Stimulated activated CD4-positive, alpha-beta T cell treated with anti-CD3 and anti-CD28 coated beads, Interleukin-2, amount 100 ng/mL, for 4 hours (primary cell): ENCODE measurements at regions not wholly inside any gene's neighbourhood (a gene's known extent, or its start where the extent isn't known, plus 50 kb on each side); places are given as distances from the start of the nearest gene placed in this dataset.
"Not testable (repeated sequence)": the region's sequence is repeated elsewhere in the genome, so short reads cannot be mapped to it uniquely, and the experiment has no call there.

Source experiments
- DNase-seq: peaks from one replicate; pipeline ENCODE4 v3.0.0-alpha.2; 2020; ENCODE audit warnings: low read depth

DNA sequence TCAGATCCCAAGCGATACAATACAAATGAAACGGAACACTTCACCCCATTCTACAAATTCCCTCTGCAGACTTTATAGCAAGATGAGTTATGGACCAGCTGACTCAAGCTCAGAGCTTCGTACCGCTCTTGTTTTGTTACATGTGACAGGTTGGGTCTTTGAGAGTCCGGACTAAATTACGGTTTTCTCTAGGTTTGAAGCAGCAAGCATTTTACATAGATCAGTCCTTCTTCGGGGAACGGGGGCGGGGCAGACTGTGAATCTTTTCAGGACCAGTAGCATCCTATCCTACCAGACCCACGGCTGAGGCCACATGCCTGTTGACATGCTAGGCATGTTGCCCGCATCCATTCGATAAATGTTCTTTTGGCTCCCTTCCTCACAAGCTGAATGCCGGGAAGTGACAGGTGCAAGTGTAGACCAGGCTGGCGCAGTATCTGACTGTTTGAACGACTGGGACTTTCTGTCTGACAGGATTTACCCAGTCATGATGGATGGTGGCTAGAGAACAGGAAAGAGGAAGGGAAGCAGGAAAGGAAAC lies 811.0 kb upstream of the GRAMD2B start:
- DNase-seq = no peak

DNA sequence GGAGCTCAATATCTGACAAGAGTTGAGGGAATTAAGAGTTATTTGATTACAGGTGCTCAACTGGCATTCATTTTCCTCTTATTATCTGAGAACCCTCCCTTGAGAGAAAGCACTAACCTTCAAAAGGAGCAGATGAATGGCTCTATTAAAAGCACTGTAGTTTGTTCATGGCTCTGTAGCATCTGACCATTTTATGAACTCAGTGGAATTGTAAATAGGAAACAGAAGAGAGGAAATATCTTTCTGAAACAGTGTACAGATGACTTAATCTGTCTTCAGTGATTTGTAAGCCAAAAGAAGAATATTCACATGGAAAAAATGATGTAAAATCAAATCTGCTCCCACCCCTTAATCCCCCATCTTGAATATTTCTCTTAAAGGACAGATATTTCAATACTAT lies 810.4 kb upstream of the GRAMD2B start:
- DNase-seq = no peak

DNA sequence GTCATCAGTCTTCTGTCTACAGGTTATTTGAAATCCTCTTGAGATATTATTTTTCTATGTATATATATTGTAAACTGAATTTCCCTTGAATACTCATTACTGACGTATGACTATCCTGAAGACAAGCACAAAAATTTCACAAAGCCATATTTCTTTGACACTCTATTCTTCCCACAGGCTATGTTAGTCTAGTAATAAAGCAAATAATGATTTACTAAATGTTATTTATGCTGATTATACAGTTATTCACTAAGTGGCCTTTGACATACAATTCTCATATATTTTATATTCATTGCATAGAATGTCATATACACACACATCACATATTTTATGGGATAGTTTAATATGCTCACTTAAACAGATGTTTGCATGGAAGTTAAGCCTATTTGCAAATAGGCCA lies 793.0 kb upstream of the GRAMD2B start:
- DNase-seq = no peak

DNA sequence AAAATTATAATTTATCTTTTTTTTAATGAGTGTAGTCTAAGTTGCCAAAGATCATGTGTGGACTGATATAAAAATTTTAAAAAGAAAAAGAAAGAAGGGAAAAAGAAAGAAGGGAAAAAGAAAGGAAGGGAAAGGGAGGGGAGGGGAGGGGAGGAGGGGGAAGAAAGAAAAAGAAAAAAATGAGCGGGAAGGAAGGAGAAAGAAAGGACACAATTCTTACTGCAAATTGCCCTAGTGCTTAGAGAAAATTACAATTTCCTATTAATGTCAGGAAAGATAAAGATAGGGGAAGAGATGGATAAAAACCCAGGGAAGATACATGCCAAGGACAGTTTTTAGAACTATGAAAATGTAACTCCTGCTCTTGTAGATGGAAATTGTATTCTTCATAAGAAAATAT lies 789.7 kb upstream of the GRAMD2B start:
- no peak for DNase-seq

DNA sequence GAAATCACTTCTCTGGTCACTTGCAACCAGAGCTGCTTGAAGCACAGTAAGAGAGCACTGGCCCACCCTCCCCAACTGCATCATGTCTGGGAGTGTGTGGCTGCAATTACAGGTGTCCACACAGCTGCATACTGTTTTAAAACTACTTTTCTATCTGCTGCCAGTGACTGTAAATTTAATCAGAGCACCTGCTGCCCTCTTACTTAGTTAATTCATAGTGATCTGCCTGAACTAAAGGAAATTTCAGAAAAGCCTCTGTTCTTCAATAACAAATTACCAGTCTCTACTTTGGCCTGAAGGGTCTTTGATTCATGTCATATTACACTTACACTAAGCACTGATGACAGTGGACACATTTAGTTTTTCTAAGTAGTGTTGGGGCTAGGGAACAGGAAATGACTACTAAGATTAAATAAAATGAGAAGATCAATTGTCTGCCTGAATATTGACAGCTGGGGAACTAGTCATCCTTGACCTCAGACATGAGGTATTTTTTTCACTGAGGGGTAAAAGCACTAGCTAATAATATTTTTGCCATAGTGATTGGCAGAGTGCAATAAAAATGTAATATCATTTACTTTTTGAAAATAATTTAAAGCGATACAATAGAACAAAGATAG lies 788.9 kb upstream of the GRAMD2B start:
- DNase-seq = no peak

DNA sequence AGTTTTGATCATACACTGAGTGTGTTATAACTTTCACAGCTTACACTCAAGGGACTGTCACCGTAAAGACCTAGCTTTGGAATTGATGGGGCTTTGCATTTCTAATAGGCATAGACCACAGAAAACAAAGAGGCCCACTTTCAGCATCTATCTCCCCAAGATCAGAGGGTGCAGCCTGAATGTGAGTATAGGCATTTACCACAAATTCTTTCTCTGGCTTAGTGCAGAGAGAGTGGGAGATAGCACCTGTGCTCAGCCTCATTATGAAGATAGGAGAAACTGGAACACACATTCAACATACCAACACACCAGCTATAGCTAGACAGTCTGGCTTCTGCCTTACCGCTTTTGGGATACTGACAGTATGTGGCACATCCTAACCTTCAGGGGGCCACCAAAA lies 783.4 kb upstream of the GRAMD2B start:
- DNase-seq = no peak

DNA sequence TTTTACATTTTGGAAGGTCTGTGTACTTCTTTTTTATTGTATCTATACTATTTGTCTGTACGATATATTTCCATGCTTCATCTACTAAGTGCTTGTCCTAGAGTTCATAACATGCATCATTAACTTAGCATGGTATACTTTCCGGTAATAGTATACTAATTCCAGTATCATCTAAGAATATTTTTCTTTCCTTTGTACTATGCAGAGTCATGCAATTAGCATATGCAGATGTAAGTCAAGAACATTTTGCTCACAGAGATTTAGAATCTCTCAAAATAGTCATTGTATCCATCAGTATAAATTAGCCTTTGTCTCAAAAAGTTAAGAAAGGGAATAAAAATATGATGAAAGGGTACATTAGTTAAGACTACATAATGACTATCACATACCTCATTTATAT lies 770.4 kb upstream of the GRAMD2B start:
- DNase-seq = no peak

DNA sequence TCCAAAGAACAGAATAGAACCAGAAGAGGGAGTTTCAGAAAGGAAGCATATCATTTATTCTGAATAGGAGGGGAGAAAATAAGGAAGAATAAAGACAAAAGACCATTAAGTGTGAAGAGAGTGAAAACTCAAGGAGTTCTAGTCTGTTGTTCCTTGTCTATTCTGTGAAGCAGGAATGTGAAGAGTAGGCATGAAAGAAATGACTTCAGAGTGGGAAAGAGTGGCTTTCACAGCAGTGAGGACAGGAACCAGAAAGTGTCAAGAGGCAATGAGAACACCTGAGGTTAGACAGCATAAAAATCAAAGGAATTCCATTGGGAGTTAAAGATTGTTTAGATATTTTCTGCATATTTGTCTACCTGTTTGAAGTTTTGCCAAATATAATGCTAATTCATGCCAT lies 768.8 kb upstream of the GRAMD2B start:
- no peak for DNase-seq

DNA sequence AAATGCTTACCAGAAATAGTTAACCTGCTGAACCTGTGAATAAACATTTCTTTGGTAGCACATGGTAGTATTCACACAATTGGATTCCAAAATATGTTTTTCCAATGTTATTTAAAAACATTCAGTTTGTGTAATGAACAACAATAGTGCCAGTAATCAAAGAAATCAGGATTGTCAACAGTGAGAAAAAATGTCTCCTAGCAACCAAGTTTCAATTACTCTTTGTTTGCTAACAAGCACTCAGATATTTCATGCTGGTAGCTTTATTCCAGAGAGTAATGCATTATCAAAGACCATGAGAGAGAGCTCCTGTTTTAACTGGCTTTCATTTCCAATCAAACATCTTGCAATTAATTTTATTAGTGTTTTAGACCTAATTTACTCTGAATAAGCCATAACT lies 768.1 kb upstream of the GRAMD2B start:
- no peak for DNase-seq

DNA sequence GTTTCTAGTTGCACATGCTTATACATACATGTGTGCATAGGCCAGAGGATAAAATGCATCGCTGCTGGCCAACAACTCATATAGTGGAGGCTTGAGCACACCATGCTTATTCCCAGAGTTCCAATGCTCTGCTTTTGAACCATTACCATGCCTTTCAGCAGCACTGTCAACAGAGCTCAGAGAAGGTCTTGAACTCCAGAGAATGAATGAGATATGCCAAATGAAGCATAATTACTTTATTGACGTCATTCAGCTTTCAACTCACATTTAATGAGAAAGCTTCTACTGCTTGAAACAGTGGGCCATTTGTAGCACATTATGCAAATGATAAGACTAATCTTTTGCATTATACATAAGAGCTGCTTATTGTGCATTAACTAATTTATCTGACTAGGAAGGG lies 765.3 kb upstream of the GRAMD2B start:
- DNase-seq = no peak

DNA sequence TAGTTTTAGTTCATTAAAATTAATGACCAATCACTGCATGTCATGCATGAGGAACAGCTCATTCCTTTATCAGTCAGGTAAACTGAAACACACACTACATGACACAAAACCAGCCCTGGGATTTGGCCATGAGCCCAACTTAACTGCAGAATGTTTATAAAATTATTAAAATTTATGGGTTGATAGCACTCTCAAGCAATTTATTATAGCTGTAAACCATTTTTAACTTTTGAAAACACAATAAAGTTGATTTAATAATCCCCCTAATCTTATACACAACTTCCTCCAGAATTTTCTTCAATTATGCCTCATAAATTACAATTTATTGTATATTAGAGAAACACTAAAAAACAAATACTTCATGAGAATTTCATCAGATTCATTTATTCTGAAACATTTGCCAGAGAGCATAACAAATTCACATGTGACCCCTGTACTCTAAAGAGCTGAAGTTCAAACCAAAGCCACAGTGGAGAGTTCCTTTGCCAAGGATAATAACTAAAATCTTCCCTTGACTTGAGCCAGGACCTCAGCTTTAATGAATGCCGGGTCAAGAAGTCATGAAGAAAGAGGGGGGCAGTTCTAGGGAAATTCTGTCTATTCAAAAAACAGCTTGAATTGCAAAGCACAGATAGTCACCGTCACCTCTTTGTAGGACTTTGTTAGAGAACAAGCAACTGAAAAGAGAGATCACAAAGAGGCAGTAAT lies 763.7 kb upstream of the GRAMD2B start:
- DNase-seq = no peak

DNA sequence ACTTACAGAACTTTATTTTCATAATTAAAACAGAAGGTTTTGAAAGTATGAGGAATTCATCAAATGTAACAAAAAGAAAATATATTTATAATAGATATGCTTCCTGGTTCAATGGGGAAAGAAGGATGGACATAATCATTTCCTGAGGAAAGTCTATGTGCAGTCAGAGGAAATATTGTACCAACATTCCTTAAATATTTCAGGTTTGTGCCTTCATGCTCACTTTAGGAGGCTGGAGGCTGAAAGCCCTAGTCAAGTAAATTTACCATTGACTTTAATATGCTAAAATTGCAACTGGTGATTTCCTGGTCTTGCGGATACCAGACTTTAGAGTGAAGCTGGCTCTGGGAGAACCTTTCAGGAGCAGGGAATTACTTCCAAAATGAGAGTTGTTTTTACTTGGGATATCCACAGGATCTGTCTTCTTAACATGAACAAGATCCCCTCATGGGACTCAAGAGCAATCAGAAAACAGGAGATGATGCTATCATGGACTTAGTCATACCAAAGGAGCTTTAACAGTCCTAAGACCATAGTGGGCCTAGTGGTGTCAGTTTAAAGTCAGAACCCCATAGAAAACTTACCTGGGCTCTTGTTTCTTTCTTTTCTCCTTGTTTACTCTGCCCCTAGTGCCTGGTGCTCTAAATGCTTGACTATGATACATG lies 762.8 kb upstream of the GRAMD2B start:
- no peak for DNase-seq

DNA sequence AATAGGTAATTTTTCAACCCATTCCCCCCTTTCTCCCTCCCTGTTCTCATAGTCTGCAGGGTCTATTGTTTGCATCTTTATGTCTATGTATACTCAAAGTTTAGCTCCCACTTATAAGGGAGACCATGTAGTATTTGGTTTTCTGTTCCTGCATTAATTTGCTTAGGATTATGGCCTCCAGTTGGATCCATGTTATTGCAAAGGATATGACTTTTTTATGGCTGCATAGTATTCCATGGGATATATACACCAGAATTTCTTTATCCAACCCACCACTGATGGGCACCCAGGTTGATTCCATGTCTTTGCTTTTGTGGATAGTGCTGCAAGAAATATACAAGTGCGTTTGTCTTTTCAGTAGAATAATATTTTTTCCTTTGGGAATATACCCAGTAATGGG lies 761.6 kb upstream of the GRAMD2B start:
- DNase-seq = no peak

DNA sequence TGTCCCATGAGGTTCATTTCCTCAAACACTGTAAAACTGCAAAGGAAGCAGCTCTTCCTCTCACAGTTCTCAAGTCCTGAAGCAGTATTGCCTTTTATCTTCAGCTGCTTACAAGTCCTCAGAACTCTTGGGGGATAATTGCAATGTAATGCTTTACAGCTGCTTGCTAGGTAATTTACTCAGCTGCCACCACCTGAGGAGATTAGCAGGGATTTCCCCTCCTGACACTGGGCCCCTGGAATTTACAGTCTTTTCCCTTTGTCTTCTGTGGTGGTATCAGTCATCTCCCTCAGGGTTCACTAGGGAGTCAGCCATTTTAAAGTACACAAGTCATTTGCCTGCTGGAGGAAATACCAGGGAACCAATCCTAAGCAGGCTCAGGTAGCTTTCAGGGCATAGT lies 754.3 kb upstream of the GRAMD2B start:
- DNase-seq = no peak

DNA sequence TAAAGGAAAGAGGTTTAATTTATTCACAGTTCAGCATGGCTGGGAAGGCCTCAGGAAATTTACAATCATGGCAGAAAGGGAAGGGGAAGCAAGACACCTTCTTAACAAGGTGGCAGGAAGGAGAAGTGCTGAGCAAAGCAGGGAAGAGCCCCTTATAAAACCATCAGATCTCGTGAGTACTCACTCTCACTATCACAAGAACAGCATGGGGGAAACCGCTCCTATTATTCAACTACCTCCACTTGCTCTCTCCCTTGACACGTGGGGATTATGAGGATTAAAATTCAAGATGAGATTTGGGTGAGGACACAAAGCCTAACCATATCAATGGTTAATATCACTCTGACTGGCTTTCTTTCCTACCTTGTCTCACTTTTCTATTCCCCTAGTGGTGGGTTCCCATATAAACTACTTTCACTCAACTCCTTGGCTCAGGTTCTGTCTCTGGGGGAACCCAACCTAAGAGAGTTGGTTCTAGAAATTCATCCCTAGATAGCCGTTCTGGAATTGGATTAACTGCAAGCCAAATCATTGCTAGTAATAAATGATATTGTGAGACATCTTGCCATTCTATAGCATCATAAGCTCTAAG lies 749.8 kb upstream of the GRAMD2B start:
- DNase-seq = no peak

DNA sequence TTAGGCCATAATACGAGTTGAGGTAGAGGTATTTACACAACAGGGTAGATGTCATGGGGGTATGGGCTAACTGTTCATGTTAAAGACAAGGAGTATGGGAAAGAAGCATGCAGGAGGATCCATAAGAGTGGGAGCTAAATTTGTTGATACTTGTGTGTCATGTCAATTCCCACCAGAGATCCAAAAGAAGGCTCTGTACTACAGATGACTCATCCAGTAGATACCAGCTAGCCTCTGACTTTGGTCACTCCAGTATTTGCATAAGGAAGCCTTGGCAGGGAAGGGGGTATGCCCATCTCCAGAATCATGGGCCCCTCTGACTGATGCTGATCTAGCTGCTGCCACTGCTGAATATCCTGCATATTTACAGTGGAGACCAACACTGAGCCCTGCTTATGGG lies 743.7 kb upstream of the GRAMD2B start:
- no peak for DNase-seq

DNA sequence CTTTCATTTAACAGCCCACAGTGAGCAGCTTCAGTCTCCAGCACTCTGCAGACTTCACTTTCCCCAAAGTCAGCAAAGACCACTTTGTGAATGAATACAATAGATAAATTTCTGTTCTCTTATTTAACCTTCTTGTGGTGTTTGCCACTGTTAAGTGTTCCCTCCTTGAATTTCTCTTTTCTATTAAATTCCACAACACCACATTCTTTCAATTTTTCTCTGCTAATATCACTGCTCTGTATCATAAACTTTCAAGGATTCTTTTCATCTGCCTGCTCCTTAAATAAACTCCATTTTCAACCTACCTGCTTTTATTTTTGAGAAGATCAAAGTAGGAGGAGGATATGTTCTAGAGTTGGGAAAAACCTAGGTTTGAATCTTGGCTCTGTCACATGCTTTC lies 739.5 kb upstream of the GRAMD2B start:
- no peak for DNase-seq

DNA sequence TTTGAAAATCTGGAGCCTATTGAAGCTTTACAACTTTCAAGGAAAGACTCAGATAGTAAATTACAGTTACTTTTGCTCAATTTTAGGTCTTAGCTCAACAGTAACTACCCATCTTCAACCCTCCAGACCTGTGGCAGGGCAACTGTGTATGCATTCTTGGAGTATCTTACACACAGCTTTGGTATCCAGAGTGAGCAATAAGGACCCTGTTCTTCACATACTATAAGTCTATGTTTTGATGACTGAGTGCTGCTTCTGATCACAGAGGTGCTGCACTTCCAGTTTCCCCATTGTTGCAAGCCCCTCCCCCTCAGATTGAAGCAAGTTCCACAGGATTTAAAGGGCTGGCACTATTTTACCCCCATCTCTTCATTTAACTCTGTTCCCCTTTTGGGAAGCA lies 737.4 kb upstream of the GRAMD2B start:
- DNase-seq = no peak

DNA sequence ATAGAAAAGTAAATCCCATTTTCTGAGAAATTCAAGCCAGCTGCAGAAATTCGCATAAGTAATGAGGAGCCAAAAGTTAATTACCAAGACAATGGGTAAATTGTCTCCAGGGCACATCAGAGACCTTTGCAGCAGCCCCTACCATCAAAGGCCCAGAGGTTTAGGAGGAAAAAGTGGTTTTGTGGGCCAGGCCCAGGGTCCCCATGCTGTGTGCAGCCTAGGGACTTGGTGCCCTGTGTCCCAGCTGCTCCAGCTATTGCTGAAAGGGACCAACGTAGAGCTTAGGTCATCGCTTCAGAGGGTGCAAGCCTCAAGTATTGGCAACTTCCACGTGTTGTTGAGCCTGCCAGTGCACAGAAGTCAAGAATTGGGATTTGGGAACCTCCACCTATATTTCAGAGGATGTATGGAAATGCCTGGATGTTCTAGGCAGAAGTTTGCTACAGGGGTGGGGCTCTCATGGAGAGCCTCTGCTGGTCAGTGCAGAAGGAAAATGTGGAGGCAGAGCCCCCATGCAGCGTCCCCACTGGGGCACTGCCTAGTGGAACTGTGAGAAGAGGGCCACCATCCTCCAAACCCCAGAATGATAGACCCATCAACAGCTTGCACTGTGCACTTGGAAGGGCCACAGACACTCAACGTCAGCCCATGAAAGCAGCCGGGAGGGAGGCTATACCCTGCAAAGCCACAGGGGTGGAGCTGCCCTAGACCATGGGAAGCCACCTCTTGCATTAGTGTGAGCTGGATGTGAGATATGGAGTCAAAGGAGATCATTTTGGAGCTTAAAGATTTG lies 731.3 kb upstream of the GRAMD2B start:
- not testable (repeated sequence) for DNase-seq

DNA sequence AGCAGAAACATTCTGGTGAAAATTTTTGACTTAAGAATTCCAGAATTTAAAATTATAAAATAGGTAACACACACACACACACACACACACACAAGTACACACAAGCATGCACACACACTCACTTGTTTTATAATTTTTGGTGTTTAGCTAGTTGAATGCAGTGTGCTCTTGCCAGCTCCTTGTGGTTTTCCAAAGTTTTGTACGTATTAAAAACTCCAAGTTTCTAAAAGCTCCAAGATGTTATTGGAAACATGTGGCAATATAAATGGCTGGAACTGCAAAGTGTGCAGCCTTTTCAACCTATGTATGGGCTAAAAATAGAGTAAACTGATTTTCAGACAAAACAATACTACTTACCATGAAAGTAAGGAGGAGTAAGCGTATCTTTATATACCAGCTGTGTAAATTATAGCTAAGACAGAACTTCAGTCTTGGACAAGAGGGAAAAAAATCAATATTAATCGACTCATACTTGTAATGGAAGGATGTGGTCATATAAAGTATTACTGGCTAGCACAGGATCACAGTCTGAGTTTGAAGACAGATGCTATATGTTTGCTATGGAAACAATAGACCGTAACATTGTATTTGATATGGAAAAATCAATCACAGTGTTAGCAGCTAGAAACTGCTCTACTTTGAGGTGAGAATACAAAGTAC lies 727.1 kb upstream of the GRAMD2B start:
- DNase-seq = no peak

DNA sequence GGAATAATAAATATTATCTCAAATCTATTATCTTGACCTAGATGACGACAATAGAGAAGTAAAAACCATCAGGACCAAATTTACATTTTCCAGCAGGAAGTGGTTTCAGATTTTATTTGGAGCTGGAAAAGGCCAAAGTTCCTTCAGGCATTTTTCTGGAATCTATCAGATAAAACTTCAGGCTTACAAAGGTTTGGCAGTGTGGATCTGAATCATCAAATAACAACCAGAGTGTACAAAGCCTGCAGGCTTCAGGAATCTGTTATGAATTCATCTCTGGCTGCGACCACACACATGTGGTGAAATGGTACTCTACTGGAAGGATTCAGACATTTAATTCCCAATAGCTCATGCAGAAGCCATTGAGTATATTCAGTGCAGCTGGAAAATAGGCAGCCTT lies 726.4 kb upstream of the GRAMD2B start:
- DNase-seq = no peak

DNA sequence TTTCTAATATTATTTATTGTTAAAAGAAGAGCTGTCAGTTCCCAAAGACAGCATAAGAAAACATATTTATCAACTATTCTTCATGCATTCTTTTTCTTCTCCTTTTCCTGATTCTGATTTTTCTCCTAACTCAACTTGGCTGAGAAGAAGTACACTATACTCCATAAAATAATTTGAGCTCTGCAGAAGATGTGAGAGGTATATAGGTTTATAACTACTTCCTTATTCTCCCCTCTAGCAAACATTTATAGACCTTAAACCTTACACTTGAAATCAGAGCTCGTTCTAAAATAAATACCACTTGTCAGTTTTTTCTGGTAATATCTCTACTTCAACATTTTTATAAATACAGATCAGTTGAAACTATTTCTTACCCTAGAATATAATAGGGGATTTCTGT lies 724.8 kb upstream of the GRAMD2B start:
- DNase-seq = no peak
